Erythroblast (primary cell): ENCODE measurements at regions not wholly inside any gene's neighbourhood (a gene's known extent, or its start where the extent isn't known, plus 50 kb on each side); places are given as distances from the start of the nearest gene placed in this dataset.

Experiments used
- GATA1 ChIP-seq: IDR thresholded peaks from 2 replicates; pipeline ENCODE4 v1.6.1; 2011; ENCODE audit warnings: low read depth, mild to moderate bottlenecking, control low read depth, low read length, moderate library complexity
- POLR2A ChIP-seq: IDR thresholded peaks from 2 replicates; pipeline ENCODE4 v1.6.1; 2011; ENCODE audit warnings: mild to moderate bottlenecking, low read length

DNA sequence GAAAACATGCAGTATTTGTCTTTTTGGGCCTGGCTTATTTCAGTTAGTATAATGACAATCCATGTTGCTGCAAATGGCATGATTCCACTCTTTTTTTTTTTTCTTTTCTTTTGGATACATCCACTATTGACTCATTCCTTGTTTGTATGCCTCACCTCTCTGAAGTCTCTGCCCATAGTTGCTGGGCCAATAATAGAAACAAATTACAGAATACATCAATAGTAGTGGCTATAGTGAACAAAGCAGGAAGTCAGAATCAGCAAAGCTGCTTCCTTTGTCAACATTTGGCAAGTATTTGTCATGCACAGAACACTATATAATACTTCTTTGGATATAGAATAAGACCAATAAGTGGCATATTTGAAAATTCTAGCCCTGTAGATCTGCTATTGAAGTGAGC is 609.7 kb downstream of the STK39 start:
- TF ChIP-seq POLR2A, result no peak
- no peak for TF ChIP-seq GATA1
